Effector memory CD8-positive, alpha-beta T cell (primary cell): ENCODE measurements at regions not wholly inside any gene's neighbourhood (a gene's known extent, or its start where the extent isn't known, plus 50 kb on each side); places are given as distances from the start of the nearest gene placed in this dataset.

ENCODE experiments used
- ATAC-seq: fragments of 150-1000 bp; cut with Tn5 transposase; replicated peaks from 2 replicates; pipeline ENCODE4 v1.10.0; 2021; ENCODE audit warnings: mild to moderate bottlenecking, moderate library complexity
- DNase-seq, 3 experiments: peaks; one replicate each; pipeline ENCODE4 v3.0.0; 2021
- H3K27ac Mint-ChIP-seq, 2 donors: one replicate each; pipeline ENCODE4 v1.8.0; 2022; ENCODE audit warnings: mild to moderate bottlenecking in 2 of 2, mixed read lengths in 2 of 2, moderate library complexity in 2 of 2
- H3K27me3 Mint-ChIP-seq, 2 donors: one replicate each; pipeline ENCODE4 v1.8.0; 2022; ENCODE audit warnings: mixed read lengths in 2 of 2
- H3K36me3 Mint-ChIP-seq: one replicate; pipeline ENCODE4 v1.8.0; 2022; ENCODE audit warnings: mild to moderate bottlenecking, moderate library complexity, mixed read lengths; ENCODE audit not compliant: insufficient read depth
- H3K4me1 Mint-ChIP-seq, 2 donors: one replicate each; pipeline ENCODE4 v1.8.0; 2022; ENCODE audit warnings: low read depth in 2 of 2, mixed read lengths in 2 of 2
- H3K4me3 Mint-ChIP-seq, 2 donors: one replicate each; pipeline ENCODE4 v1.8.0; 2022; ENCODE audit warnings: mild to moderate bottlenecking in 2 of 2, mixed read lengths in 2 of 2, moderate library complexity in 2 of 2
- H3K9me3 Mint-ChIP-seq, 2 donors: one replicate each; pipeline ENCODE4 v1.8.0; 2022; ENCODE audit warnings: mixed read lengths in 2 of 2

GRCh38 chr4:183394166-183394951 lies 50.1 kb upstream of the CDKN2AIP start:
- Mint-ChIP-seq H3K27me3 (peaks cover 40 to 51% of the 10 kb centered on the region in 2 donors), H3K4me3 (no peak overlapping the region), H3K27ac (no peak overlapping the region), H3K9me3 (no peaks in the 10 kb centered on the region), H3K4me1 (peaks cover 16 to 18% of the 10 kb centered on the region in 2 donors), H3K36me3 (peaks cover 7% of the 10 kb centered on the region)
- ATAC-seq (no peak), DNase-seq (no peak)
